Loucy (cell line): ENCODE measurements at regions not wholly inside any gene's neighbourhood (a gene's known extent, or its start where the extent isn't known, plus 50 kb on each side); places are given as distances from the start of the nearest gene placed in this dataset.

Source experiments
- H2AFZ ChIP-seq: fragments of 200-600 bp; sonication (generic); 2 replicates; pipeline ENCODE4 v1.6.0; 2016; ENCODE audit warnings: antibody characterized with exemption, mild to moderate bottlenecking, low read length, moderate library complexity
- H3F3A ChIP-seq: fragments of 200-600 bp; 2 replicates; pipeline ENCODE4 v1.6.0; 2016; ENCODE audit warnings: antibody characterized with exemption, low read depth, mild to moderate bottlenecking
- H3K27me3 ChIP-seq: fragments of 200-600 bp; sonication (generic); 2 replicates; pipeline ENCODE4 v1.6.1; 2014; ENCODE audit warnings: low read length, mild to moderate bottlenecking; ENCODE audit not compliant: insufficient read depth, poor library complexity, severe bottlenecking
- H3K36me3 ChIP-seq: fragments of 200-600 bp; sonication (generic); 2 replicates; pipeline ENCODE4 v1.6.1; 2016; ENCODE audit warnings: low read length; ENCODE audit not compliant: insufficient read depth
- H3K4me1 ChIP-seq: fragments of 200-600 bp; sonication (generic); 2 replicates; pipeline ENCODE4 v1.5.1; 2014; ENCODE audit warnings: low read length, mild to moderate bottlenecking; ENCODE audit not compliant: insufficient read depth, poor library complexity, severe bottlenecking
- H3K4me2 ChIP-seq: fragments of 200-600 bp; sonication (generic); 2 replicates; pipeline ENCODE4 v1.6.0; 2014; ENCODE audit warnings: antibody characterized with exemption, low read length, low read depth, mild to moderate bottlenecking; ENCODE audit not compliant: poor library complexity, severe bottlenecking
- H3K4me3 ChIP-seq: fragments of 200-600 bp; sonication (generic); 2 replicates; pipeline ENCODE4 v1.5.1; 2014; ENCODE audit warnings: low read length, mild to moderate bottlenecking, mixed read lengths; ENCODE audit not compliant: poor library complexity, severe bottlenecking
- H3K79me2 ChIP-seq: fragments of 200-600 bp; sonication (generic); 2 replicates; pipeline ENCODE4 v1.6.1; 2014; ENCODE audit warnings: low read length; ENCODE audit not compliant: insufficient read depth
- H3K9ac ChIP-seq: fragments of 200-600 bp; sonication (generic); 2 replicates; pipeline ENCODE4 v1.6.0; 2014; ENCODE audit warnings: mild to moderate bottlenecking, low read depth, low read length, moderate library complexity; ENCODE audit not compliant: poor library complexity, severe bottlenecking
- H3K9me2 ChIP-seq: fragments of 200-600 bp; sonication (generic); replicated peaks from 2 replicates; pipeline ENCODE4 v1.6.1; 2016; ENCODE audit warnings: low read depth, low read length, mixed read lengths
- H3K9me3 ChIP-seq: fragments of 200-600 bp; sonication (generic); 2 replicates; pipeline ENCODE4 v1.6.1; 2014; ENCODE audit warnings: mild to moderate bottlenecking, antibody characterized with exemption, low read length, low read depth; ENCODE audit not compliant: insufficient read depth
- H4K20me1 ChIP-seq: fragments of 200-600 bp; sonication (generic); 2 replicates; pipeline ENCODE4 v1.6.0; 2014; ENCODE audit warnings: antibody characterized with exemption, low read length, mild to moderate bottlenecking; ENCODE audit not compliant: insufficient read depth, poor library complexity, severe bottlenecking
- EZH2phosphoT487 ChIP-seq: fragments of 200-600 bp; IDR thresholded peaks from 2 replicates; pipeline ENCODE4 v1.6.1; 2018; ENCODE audit warnings: antibody characterized with exemption, mild to moderate bottlenecking, moderate library complexity, borderline replicate concordance
- TF ChIP-seq, protein P1 (sequence below): fragments of 200-600 bp; sonication (generic); conservative IDR thresholded peaks from 2 replicates; pipeline ENCODE4 v1.5.1; 2014; ENCODE audit warnings: mild to moderate bottlenecking, antibody characterized with exemption, low read length

- Histone ChIP-seq H3F3A (no peaks in the 10 kb centered on the region), H4K20me1 (no peaks in the 10 kb centered on the region), H3K79me2 (no peaks in the 10 kb centered on the region), H2AFZ (no peak overlapping the region), H3K27me3 (no peaks in the 10 kb centered on the region), H3K9ac (no peak overlapping the region), H3K9me2 (no peaks in the 10 kb centered on the region), H3K4me1 (no peaks in the 10 kb centered on the region), H3K36me3 (no peaks in the 10 kb centered on the region), H3K4me3 (no peak overlapping the region), H3K9me3 (no peaks in the 10 kb centered on the region), H3K4me2 (no peak overlapping the region)
- TF ChIP-seq, protein P1, sequence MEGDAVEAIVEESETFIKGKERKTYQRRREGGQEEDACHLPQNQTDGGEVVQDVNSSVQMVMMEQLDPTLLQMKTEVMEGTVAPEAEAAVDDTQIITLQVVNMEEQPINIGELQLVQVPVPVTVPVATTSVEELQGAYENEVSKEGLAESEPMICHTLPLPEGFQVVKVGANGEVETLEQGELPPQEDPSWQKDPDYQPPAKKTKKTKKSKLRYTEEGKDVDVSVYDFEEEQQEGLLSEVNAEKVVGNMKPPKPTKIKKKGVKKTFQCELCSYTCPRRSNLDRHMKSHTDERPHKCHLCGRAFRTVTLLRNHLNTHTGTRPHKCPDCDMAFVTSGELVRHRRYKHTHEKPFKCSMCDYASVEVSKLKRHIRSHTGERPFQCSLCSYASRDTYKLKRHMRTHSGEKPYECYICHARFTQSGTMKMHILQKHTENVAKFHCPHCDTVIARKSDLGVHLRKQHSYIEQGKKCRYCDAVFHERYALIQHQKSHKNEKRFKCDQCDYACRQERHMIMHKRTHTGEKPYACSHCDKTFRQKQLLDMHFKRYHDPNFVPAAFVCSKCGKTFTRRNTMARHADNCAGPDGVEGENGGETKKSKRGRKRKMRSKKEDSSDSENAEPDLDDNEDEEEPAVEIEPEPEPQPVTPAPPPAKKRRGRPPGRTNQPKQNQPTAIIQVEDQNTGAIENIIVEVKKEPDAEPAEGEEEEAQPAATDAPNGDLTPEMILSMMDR = no peak
- TF ChIP-seq EZH2phosphoT487 = no peak
Observed at GRCh38 chr2:2599441-2599840, 268.4 kb upstream of the MYT1L start.

DNA sequence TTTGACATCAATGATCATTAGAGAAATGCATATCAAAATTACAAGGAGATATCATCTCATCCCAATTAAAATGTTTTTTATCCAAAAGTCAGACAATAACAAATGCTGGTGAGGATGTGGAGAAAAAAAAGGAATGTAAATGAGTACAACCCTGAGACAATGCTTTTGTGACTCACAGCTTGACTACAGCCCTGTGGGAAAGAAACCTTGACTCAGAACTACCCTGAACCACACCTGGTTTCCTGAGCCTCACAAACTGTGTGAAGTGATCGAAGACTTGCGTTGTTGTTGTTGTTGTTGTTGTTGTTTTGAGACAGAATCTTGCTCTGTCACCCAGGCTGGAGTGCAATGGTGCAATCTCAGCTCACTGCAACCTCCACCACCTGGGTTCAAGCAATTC is 266.6 kb upstream of the MYT1L start:
- Histone ChIP-seq H3K4me2 (no peak overlapping the region), H3F3A (no peaks in the 10 kb centered on the region), H3K79me2 (no peaks in the 10 kb centered on the region), H3K9me3 (no peaks in the 10 kb centered on the region), H3K9ac (no peak overlapping the region), H3K36me3 (no peaks in the 10 kb centered on the region), H4K20me1 (no peaks in the 10 kb centered on the region), H3K27me3 (no peaks in the 10 kb centered on the region), H2AFZ (no peak overlapping the region), H3K9me2 (no peaks in the 10 kb centered on the region), H3K4me1 (no peaks in the 10 kb centered on the region), H3K4me3 (no peak overlapping the region)
- TF ChIP-seq, protein P1 = no peak
- no peak for TF ChIP-seq EZH2phosphoT487

DNA sequence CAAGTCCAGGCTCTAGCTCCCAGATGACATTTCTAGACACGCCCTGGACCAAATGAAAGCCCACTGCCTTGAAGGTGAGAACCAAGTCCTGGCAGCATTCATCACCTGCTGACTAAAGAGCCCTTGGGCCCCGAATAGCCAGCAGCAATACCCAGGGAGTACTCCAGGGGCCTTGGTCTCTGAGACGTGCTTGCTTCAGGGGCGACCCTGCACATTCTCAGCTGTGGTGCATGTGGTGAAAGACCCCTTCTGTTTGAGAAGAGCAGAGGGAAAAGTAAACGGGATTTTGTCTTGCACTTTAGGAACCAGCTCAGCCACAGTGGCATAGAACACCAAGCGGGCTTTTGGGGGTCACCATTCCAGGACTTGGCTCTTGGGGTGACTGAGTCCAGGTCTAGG is 260.5 kb upstream of the MYT1L start:
- TF ChIP-seq, protein P1 = no peak
- no peak for TF ChIP-seq EZH2phosphoT487
- H4K20me1 ChIP-seq = no peaks in the 10 kb centered on the region
- H3K4me3 ChIP-seq = no peak overlapping the region
- no peak overlapping the region for H3K4me2 ChIP-seq
- H3K4me1 ChIP-seq = no peaks in the 10 kb centered on the region
- peaks cover 2% of the 10 kb centered on the region; the same call in 1 of the 2 replicates for H3K9me3 ChIP-seq
- no peaks in the 10 kb centered on the region for H3K27me3 ChIP-seq
- H3K79me2 ChIP-seq = no peaks in the 10 kb centered on the region
- H3F3A ChIP-seq = no peaks in the 10 kb centered on the region
- no peak overlapping the region for H3K9ac ChIP-seq
- H2AFZ ChIP-seq = no peak overlapping the region
- no peaks in the 10 kb centered on the region for H3K9me2 ChIP-seq
- no peaks in the 10 kb centered on the region for H3K36me3 ChIP-seq
